ENCODE measurements at regions not wholly inside any gene's neighbourhood (a gene's known extent, or its start where the extent isn't known, plus 50 kb on each side); places are given as distances from the start of the nearest gene placed in this dataset.

GRCh38 chr9:75699625-75700251 is 190.7 kb upstream of the PCSK5 start:
- H3K4me3 ChIP-seq (ENCODE audit: low read depth, low read length) = no peak overlapping the region
- no peaks in the 10 kb centered on the region for H3K36me3 ChIP-seq (replicated peaks)
- H3K27me3 ChIP-seq (replicated peaks) = no peaks in the 10 kb centered on the region
- DNase-seq = no peak
- no peak overlapping the region for H3K27ac ChIP-seq
- in situ Hi-C loops (cut with HindIII; ENCODE audit: low pct_ligation_motif_present, low sequenced_read_pairs) = no loop called here
- TF ChIP-seq, protein P1, sequence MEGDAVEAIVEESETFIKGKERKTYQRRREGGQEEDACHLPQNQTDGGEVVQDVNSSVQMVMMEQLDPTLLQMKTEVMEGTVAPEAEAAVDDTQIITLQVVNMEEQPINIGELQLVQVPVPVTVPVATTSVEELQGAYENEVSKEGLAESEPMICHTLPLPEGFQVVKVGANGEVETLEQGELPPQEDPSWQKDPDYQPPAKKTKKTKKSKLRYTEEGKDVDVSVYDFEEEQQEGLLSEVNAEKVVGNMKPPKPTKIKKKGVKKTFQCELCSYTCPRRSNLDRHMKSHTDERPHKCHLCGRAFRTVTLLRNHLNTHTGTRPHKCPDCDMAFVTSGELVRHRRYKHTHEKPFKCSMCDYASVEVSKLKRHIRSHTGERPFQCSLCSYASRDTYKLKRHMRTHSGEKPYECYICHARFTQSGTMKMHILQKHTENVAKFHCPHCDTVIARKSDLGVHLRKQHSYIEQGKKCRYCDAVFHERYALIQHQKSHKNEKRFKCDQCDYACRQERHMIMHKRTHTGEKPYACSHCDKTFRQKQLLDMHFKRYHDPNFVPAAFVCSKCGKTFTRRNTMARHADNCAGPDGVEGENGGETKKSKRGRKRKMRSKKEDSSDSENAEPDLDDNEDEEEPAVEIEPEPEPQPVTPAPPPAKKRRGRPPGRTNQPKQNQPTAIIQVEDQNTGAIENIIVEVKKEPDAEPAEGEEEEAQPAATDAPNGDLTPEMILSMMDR (IDR thresholded peaks at IDR 0.05; ENCODE audit: low read depth, low read length, missing control alignments) = no peak

DNA sequence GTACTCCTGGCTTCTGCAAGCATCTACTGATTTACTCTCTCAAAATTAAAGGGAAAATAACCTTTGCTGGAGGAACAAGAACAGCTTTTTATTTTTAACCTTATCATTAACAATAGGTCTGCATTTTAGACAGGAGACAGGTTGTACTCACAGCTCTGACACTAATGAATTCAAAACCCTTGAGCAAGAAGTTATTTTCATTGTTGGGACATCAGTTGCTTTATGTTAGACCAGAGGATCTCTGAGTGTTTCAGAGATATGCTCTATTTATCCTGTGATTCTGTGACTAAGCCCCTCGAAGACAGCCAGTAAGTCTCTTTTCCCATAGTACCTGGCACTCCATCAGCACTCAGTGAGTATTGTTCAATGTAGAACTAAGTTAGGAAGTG is 190.2 kb upstream of the PCSK5 start:
- no peak overlapping the region for H3K27ac ChIP-seq
- no peak for DNase-seq
- no peaks in the 10 kb centered on the region for H3K27me3 ChIP-seq (replicated peaks)
- H3K36me3 ChIP-seq (replicated peaks) = no peaks in the 10 kb centered on the region
- no peak overlapping the region for H3K4me3 ChIP-seq (ENCODE audit: low read depth, low read length)
- in situ Hi-C loops (cut with HindIII; ENCODE audit: low pct_ligation_motif_present, low sequenced_read_pairs) = no loop called here
- TF ChIP-seq, protein P1 (IDR thresholded peaks at IDR 0.05; ENCODE audit: low read depth, low read length, missing control alignments) = no peak

- in situ Hi-C loops (cut with HindIII; ENCODE audit: low pct_ligation_motif_present, low sequenced_read_pairs) = no loop called here
- no peaks in the 10 kb centered on the region for H3K27me3 ChIP-seq (replicated peaks)
- H3K4me3 ChIP-seq (ENCODE audit: low read depth, low read length) = no peak overlapping the region
- H3K27ac ChIP-seq = no peak overlapping the region
- TF ChIP-seq, protein P1 (IDR thresholded peaks at IDR 0.05; ENCODE audit: low read depth, low read length, missing control alignments) = no peak
- H3K36me3 ChIP-seq (replicated peaks) = no peaks in the 10 kb centered on the region
- no peak for DNase-seq
Observed at GRCh38 chr9:75707191-75707590, 183.3 kb upstream of the PCSK5 start.

DNA sequence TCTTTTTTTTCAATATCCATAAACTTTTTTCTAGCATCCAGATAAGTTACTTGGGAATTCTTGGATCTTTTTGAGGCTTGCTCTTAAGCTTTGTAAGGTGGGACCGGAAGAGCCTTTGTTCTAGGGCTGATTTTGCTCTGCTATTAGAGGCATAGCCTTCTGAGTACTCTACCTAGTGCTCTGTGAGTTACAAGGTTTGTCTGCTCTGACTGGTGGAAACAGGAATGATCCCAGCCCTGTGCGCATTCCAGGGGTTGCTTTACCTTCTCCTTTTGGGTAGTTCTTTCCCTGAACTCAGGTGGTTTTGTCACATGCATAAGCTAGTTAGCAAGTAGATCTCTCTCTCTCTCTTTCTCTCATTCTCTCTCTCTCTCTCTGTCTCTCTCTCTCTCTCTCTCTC is 180.8 kb upstream of the PCSK5 start:
- TF ChIP-seq, protein P1 (IDR thresholded peaks at IDR 0.05; ENCODE audit: low read depth, low read length, missing control alignments) = no peak
- Histone ChIP-seq H3K27me3 (replicated peaks) (no peaks in the 10 kb centered on the region), H3K27ac (no peak overlapping the region), H3K36me3 (replicated peaks) (no peaks in the 10 kb centered on the region), H3K4me3 (ENCODE audit: low read depth, low read length) (no peak overlapping the region)
- in situ Hi-C loops (cut with HindIII; ENCODE audit: low pct_ligation_motif_present, low sequenced_read_pairs) = no loop called here
- no peak for DNase-seq

DNA sequence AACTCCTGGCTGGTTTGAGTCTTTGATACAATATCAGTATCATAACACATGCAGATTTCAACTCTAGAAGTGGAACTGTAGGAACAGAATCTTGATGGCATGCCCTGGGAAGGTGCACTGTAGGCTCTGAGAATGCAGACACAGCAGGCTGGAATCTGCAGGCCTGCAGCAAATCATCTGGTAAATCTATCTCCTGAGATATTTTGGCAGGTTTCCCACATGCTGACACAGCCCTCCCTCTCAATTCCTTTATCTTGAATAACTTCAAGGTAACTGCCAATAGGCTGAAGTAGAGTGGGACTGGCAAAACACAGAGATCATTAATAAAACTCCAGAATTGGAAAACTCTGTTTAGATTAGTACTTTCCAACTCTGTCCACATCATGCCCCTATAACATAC is 177.8 kb upstream of the PCSK5 start:
- TF ChIP-seq, protein P1 (IDR thresholded peaks at IDR 0.05; ENCODE audit: low read depth, low read length, missing control alignments) = no peak
- Histone ChIP-seq H3K27ac (no peak overlapping the region), H3K36me3 (replicated peaks) (no peaks in the 10 kb centered on the region), H3K4me3 (ENCODE audit: low read depth, low read length) (no peak overlapping the region), H3K27me3 (replicated peaks) (no peaks in the 10 kb centered on the region)
- DNase-seq = peak; percentile 29
- in situ Hi-C loops (cut with HindIII; ENCODE audit: low pct_ligation_motif_present, low sequenced_read_pairs) = no loop called here

- Histone ChIP-seq H3K27ac (no peak overlapping the region), H3K4me3 (ENCODE audit: low read depth, low read length) (no peak overlapping the region), H3K36me3 (replicated peaks) (no peaks in the 10 kb centered on the region), H3K27me3 (replicated peaks) (no peaks in the 10 kb centered on the region)
- DNase-seq = no peak
- in situ Hi-C loops (cut with HindIII; ENCODE audit: low pct_ligation_motif_present, low sequenced_read_pairs) = no loop called here
- TF ChIP-seq, protein P1 (IDR thresholded peaks at IDR 0.05; ENCODE audit: low read depth, low read length, missing control alignments) = no peak
Observed at GRCh38 chr9:75713335-75713734, 177.1 kb upstream of the PCSK5 start.

Measured in brain microvascular endothelial cell (primary cell).